ENCODE measurements at regions not wholly inside any gene's neighbourhood (a gene's known extent, or its start where the extent isn't known, plus 50 kb on each side); places are given as distances from the start of the nearest gene placed in this dataset.

GRCh38 chr13:22189176-22190048 lies 518.5 kb downstream of the FGF9 start:
- no peak for DNase-seq (ENCODE audit: low spot score)

GRCh38 chr13:22193070-22193469 lies 522.2 kb downstream of the FGF9 start:
- no peak for DNase-seq (ENCODE audit: low spot score)

GRCh38 chr13:22194106-22194805 lies 523.4 kb downstream of the FGF9 start:
- DNase-seq (ENCODE audit: low spot score) = no peak

GRCh38 chr13:22195726-22196125 lies 524.9 kb downstream of the FGF9 start:
- no peak for DNase-seq (ENCODE audit: low spot score)

- DNase-seq (ENCODE audit: low spot score) = no peak
These were observed 525.9 kb downstream of the FGF9 start for GRCh38 chr13:22196777-22197176.

GRCh38 chr13:22198001-22198400 lies 527.1 kb downstream of the FGF9 start:
- no peak for DNase-seq (ENCODE audit: low spot score)

- DNase-seq (ENCODE audit: low spot score) = no peak
These were observed 527.9 kb downstream of the FGF9 start for GRCh38 chr13:22198641-22199217.

GRCh38 chr13:22200440-22200839 lies 529.6 kb downstream of the FGF9 start:
- no peak for DNase-seq (ENCODE audit: low spot score)

GRCh38 chr13:22201375-22201925 lies 530.6 kb downstream of the FGF9 start:
- DNase-seq (ENCODE audit: low spot score) = no peak

GRCh38 chr13:22210134-22210930 lies 539.5 kb downstream of the FGF9 start:
- no peak for DNase-seq (ENCODE audit: low spot score)

- no peak for DNase-seq (ENCODE audit: low spot score)
These were observed 541.0 kb downstream of the FGF9 start for GRCh38 chr13:22211876-22212275.

GRCh38 chr13:22212576-22212975 lies 541.7 kb downstream of the FGF9 start:
- no peak for DNase-seq (ENCODE audit: low spot score)

GRCh38 chr13:22214184-22214583 lies 543.3 kb downstream of the FGF9 start:
- no peak for DNase-seq (ENCODE audit: low spot score)

- no peak for DNase-seq (ENCODE audit: low spot score)
These were observed 547.9 kb downstream of the FGF9 start for GRCh38 chr13:22218797-22219196.

GRCh38 chr13:22219709-22220108 lies 548.8 kb downstream of the FGF9 start:
- no peak for DNase-seq (ENCODE audit: low spot score)

- no peak for DNase-seq (ENCODE audit: low spot score)
These were observed 549.6 kb downstream of the FGF9 start for GRCh38 chr13:22220151-22221135.

- no peak for DNase-seq (ENCODE audit: low spot score)
These were observed 552.5 kb downstream of the FGF9 start for GRCh38 chr13:22223411-22223810.

GRCh38 chr13:22226086-22226485 lies 555.2 kb downstream of the FGF9 start:
- DNase-seq (ENCODE audit: low spot score) = no peak

GRCh38 chr13:22227895-22228294 lies 557.0 kb downstream of the FGF9 start:
- no peak for DNase-seq (ENCODE audit: low spot score)

- DNase-seq (ENCODE audit: low spot score) = no peak
These were observed 559.0 kb downstream of the FGF9 start for GRCh38 chr13:22229916-22230315.

- DNase-seq (ENCODE audit: low spot score) = no peak
These were observed 561.3 kb downstream of the FGF9 start for GRCh38 chr13:22232186-22232585.
